T-helper 2 cell treated with Interferon-gamma antibody and Interleukin-4, amounts not matched to agents 100 ng/mL and 5 ng/mL, for 36 hours (primary cell): ENCODE measurements at regions not wholly inside any gene's neighbourhood (a gene's known extent, or its start where the extent isn't known, plus 50 kb on each side); places are given as distances from the start of the nearest gene placed in this dataset.

Experiments used
- intact Hi-C: fragments of 100-400 bp; cut with micrococcal nuclease; formaldehyde crosslinking; loops from one replicate; pipeline ENCODE4 v1.15.1; 2023

DNA sequence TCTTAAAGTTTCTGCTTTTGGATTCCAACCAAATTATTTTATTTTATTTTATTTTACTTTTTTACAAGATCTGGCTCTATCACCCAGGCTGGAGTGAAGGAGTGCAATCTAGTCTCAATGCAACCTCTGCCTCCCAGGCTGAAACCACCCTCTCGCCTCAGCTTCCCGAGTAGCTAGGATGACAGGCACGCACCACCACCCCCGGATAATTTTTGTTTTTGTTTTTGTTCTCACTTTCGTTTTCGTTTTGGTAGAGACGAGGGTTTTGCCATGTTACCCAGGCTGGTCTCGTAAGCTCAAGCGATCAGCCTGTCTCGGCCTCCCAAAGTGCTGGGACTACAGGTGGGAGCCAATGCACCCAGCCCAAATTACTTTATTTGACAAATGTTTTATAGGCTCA is 219.8 kb downstream of the ETS1 start:
- intact Hi-C loops: no loop called here

DNA sequence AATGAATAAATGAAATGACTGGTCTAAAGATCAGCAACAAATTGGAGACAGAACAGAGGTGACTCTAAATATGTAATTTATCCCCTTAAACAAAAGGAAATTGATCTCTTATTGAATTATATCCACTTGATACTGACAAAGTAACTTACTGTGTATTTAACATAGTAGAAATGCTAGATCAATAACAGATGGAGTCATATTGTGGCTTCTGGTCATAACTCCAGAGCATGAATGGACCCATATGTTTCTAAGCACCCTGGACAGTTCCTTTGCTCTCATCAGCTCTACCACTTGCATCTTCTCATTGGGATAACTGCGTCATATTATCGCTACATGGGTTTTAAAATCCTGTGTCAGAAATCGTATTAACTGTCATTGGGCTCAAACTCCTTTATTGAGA is 222.3 kb downstream of the ETS1 start:
- intact Hi-C loops: no loop called here

GRCh38 chr11:128361451-128362020 is 225.8 kb downstream of the ETS1 start:
- intact Hi-C loops: no loop called here

GRCh38 chr11:128359515-128359914 is 227.8 kb downstream of the ETS1 start:
- intact Hi-C loops: no loop called here

- intact Hi-C loops: no loop called here
Observed at GRCh38 chr11:128357073-128357472, 230.3 kb downstream of the ETS1 start.

DNA sequence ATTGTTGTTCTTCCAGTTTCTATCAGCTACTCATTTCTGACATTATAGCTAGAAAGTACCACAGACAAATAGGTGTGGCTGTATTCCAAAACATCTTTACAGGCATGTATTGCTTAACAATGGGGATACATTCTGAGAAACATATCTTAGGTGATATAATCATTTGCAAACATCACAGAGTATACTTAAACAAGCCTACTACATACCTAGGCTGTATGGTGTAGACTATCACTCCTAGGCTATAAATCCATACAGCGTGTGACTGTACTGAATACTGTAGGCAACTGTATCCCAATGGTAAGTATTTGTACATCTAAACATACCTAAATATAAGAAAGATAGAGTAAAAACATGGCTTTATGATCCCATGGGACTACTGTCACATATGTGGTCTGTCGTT is 231.8 kb downstream of the ETS1 start:
- intact Hi-C loops: no loop called here

GRCh38 chr11:128354476-128354875 is 232.9 kb downstream of the ETS1 start:
- intact Hi-C loops: no loop called here

GRCh38 chr11:128351168-128351567 is 236.2 kb downstream of the ETS1 start:
- intact Hi-C loops: no loop called here

GRCh38 chr11:128349650-128350299 is 237.6 kb downstream of the ETS1 start:
- intact Hi-C loops: no loop called here

DNA sequence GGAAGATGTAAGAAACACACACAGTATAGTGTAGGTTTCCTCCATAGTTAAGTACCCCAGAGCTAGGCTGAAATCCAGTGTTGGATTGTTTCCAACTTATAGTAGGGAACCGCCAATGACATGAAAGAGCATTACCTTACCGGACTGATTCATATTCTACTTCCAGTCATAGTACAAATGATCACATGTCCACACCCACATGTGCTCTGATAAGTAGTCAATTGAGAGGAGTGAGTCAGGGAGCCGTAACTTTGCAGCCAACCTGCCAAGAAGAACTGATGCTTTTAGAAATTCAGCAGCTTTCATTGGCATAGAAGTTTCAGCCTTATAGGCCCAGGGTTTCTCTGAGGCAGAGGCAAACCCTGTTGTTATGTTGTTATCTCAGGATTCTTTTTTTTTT is 240.6 kb downstream of the ETS1 start:
- intact Hi-C loops: no loop called here

GRCh38 chr11:128345316-128345715 is 242.0 kb downstream of the ETS1 start:
- intact Hi-C loops: loop anchor here (1.0 kb wide), 2 partner anchors 21 to 55 kb away; no protein-coding TSS in a partner anchor

GRCh38 chr11:128343870-128344269 is 243.5 kb downstream of the ETS1 start:
- intact Hi-C loops: loop anchor here (2.0 to 5.0 kb wide), 4 partner anchors 35 to 163 kb away; no protein-coding TSS in a partner anchor

DNA sequence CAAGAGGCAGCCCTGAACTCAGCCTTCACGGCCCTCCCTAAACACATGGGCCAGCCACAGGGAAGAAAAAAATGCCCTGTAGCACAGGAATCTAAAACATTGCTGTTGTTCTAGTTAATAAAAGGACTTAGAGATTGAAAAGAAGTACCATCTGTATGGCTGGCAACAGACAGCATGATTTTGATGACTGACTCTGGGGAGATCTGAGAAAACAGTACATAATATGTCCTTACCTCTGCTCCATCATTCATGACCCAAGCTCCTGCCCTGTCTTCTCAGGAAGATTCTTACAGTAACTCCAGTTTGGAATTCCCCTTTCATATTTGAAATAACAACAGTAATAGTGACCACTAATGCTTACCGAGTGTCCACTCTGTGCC is 244.2 kb downstream of the ETS1 start:
- intact Hi-C loops: loop anchor here (2.0 to 5.0 kb wide), 4 partner anchors 36 to 164 kb away; no protein-coding TSS in a partner anchor

GRCh38 chr11:128342511-128343134 is 244.7 kb downstream of the ETS1 start:
- intact Hi-C loops: loop anchor here (2.0 to 5.0 kb wide), 4 partner anchors 36 to 165 kb away; no protein-coding TSS in a partner anchor

- intact Hi-C loops: loop anchor here (1.0 to 5.0 kb wide), 7 partner anchors 12 to 166 kb away; no protein-coding TSS in a partner anchor
Observed at GRCh38 chr11:128341280-128342248, 245.8 kb downstream of the ETS1 start.

GRCh38 chr11:128339792-128340191 is 247.6 kb downstream of the ETS1 start:
- intact Hi-C loops: loop anchor here (5.0 kb wide), 3 partner anchors 113 to 168 kb away; no protein-coding TSS in a partner anchor

DNA sequence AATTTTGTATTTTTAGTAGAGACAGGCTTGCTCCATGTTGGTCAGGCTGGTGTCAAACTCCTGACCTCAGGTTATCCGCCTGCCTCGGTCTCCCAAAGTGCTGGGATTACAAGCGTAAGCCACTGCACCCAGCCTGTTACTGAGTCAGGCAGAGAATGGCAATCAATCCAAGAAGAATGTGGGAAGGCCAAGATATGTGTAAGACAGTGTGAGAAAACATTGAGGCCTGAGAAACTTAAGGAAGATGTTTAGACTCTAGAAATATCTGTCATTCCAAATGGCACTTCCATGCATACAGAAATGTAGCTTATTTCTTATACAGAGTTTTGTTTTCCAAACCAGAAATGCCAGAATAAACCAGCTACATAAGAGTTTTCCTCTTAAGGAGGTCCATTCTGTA is 248.5 kb downstream of the ETS1 start:
- intact Hi-C loops: no loop called here

- intact Hi-C loops: no loop called here
Observed at GRCh38 chr11:128336203-128336602, 251.2 kb downstream of the ETS1 start.

- intact Hi-C loops: no loop called here
Observed at GRCh38 chr11:128335729-128336128, 251.6 kb downstream of the ETS1 start.

GRCh38 chr11:128334311-128335044 is 252.9 kb downstream of the ETS1 start:
- intact Hi-C loops: no loop called here

DNA sequence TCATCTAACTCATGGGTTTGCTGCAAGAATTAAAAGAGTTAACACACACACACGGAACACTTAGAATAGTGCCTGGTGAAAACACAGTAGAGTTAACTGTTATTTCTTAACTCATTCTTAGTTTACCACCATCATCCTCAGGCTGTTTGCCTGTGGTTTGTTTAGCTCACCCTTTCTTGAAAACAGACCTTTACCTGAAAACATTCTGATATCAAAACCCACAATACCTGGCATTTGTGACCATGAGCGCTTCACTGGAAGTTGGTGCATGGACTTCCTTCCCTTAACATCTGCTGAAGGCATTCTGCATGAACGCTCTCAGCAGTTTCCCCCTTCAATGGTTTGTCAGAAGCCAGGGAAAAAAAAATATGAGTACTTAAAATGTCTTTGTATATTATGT is 256.0 kb downstream of the ETS1 start:
- intact Hi-C loops: no loop called here
